ENCODE measurements at regions not wholly inside any gene's neighbourhood (a gene's known extent, or its start where the extent isn't known, plus 50 kb on each side); places are given as distances from the start of the nearest gene placed in this dataset.

GRCh38 chr1:22363403-22364325 lies 88.0 kb upstream of the ZBTB40 start:
- DNase-seq, result no peak

DNA sequence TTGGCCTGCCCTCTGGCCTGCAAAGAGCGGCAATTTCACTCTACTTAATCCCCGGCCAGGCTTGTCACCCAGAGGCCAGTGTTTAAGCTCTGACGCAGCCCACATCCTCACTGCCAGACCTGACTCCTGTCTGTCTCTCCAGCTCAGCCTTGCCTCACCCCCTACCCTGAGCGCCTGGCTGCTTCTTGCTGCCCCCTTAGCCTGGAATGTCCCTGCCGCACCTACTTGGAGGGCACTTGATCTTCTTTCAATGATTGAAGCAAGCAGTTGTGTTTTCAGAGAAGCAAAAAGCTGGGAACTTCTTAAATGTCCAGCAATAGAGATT lies 87.4 kb upstream of the ZBTB40 start:
- DNase-seq, result no peak

DNA sequence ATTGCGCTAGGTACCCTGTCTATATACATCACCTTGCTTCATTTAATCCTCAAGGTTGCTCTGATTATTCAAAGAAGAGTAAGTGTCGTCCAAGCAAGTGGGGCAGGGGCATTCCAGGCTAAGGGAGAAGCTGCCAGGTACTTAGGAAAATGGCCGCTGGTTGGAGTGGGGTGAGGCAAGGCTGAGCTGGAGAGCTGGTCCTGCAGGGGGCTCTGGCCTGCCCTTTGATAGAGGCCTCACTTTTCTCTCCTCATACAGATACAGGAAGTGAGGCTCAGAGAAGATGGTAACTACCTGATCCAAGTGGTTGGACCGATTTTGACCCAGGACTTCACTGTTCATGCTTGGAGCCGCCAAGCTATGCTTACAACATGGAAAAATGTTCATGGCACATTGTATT lies 86.9 kb upstream of the ZBTB40 start:
- DNase-seq, result no peak

DNA sequence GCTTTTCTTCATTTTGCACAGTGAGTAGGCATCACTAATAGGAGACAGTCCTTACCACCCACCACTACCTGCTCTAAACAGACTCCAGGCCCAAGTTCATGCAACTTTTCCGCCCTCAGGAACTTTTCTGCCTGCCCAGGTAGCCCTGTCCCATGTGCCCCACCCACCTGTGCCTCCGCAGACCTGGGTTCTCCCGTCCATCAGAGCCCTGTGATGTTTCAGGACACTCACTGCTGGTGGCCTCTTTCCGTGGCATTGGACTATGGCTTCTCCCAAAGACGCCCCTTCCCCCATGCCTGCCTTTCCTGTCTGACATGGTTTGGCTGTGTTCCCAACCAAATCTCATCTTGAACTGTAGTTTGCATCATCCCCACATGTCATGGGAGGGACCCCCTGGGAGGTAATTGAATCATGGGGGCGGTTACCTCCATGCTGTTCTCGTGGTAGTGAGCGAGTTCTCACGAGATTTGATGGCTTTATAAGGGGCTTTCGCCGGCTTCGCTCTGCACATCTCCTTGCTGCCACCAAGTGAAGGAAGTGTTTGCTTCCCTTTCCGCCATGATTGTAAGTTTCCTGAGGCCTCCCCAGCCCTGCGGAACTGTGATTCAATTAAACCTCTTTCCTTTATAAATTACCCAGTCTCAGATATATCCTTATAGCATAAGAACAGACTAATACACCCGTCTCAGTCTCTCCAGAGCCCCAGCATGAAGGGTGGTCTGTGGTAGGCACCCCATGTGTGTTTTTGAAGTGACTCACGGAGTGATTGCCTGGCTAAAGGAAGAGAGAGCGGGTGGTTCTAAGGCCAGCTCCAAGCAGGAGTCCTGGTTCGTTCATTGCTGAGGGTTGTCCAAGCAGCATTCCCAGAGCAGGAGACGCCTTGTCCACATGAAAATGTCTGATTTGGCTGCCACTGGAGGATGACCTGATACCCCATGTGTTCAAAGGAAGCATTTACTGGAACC lies 86.0 kb upstream of the ZBTB40 start:
- no peak for DNase-seq

GRCh38 chr1:22366346-22366745 lies 85.3 kb upstream of the ZBTB40 start:
- no peak for DNase-seq

DNA sequence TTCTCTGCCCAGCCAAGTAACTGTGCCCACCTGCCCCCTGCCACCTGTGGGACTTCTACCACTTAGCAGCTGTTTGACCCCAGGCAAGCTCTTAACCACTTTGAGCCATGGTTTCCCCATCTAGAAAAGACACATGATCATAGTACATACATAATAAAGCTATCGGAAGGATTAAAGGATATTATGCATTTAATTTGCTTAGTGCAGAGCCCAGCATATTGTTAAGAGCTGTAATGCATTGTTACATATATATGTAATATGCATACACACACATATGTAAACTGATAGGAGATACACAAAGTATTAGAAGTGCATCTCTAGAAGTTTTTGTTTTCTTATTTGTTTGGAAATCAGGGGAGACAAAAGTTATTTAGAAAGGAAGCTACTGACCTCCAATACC lies 83.5 kb upstream of the ZBTB40 start:
- no peak for DNase-seq

GRCh38 chr1:22369294-22370189 lies 82.1 kb upstream of the ZBTB40 start:
- no peak for DNase-seq

GRCh38 chr1:22370190-22370498 lies 81.5 kb upstream of the ZBTB40 start:
- no peak for DNase-seq

DNA sequence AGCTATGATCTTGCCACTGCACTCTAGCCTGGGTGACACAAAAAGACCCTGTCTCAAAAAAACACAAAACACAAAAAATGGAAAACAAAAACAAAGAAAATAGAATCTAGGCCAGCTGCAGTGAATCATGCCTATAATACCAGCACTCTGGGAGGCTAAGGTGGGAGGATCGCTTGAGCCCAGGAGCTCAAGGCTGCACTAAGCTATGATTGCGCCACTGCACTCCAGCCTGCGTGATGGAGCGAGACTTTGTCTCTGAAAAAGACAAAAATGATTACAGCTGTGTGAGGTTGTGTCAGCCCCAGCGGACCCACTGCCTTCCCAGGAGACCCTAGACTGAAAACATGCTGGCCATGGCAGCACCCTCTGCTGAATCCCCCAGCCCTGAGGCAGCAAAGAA lies 80.2 kb upstream of the ZBTB40 start:
- no peak for DNase-seq

GRCh38 chr1:22373252-22373651 lies 78.4 kb upstream of the ZBTB40 start:
- no peak for DNase-seq

DNA sequence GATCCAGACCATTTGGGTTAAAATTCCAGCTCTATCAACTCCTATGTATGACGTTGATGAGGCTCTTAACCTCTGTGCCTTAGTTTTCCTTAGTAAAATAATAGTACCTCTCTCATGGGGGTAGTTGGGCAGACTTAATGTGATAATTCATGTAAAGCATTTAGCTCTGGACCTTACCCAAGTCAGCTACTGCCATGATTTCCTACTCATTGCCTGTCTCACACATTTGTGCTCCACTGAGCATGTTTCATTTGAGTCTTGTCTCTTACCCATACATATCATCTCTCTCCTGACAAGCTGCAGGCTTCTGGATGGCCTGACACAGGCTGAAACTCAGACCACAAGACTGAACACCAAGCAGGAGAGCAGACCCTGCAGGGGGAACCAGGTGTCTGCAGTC lies 77.7 kb upstream of the ZBTB40 start:
- DNase-seq, result no peak

DNA sequence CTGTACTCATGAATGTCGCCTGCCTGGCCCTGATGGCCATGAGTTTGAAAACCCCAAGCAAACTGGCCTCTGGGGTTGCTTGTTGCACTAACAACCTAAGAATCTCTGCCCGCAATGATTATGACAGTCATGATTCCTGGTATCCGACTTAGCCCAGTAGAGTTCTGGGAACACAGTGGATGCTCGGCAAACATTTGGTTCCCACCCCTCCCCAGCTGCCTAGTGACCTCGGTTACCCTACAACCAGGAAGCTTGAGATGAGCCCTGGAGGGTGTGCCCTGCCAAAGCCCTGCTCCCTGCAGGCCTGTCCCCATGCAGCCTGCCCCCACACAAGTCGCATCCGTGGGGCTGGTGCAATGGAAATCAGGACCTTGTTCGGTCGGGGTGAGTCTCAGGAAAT lies 76.0 kb upstream of the ZBTB40 start:
- no peak for DNase-seq

DNA sequence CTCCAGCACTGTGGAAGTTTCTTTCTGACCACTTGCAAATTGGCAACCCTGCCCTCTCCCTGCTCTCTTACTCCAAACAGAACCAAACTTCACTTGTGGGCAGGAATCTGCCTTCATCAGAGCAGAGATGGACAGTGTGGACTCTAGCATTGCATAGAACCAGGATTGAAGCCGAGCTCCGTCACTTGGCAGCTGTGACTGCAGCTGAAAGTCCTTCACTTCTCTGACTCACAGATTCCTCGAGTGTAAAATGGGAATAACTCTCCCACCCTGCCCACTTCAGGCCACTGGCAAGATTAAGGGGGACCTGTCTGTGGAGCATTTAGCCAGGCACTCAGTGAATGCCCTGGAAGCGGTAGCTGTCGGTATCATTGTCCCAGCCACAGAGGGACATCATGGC lies 75.7 kb upstream of the ZBTB40 start:
- no peak for DNase-seq

GRCh38 chr1:22376546-22376945 lies 75.1 kb upstream of the ZBTB40 start:
- DNase-seq, result no peak

GRCh38 chr1:22376976-22377375 lies 74.7 kb upstream of the ZBTB40 start:
- DNase-seq, result no peak

- no peak for DNase-seq
These were observed 72.1 kb upstream of the ZBTB40 start for GRCh38 chr1:22379566-22379965.

GRCh38 chr1:22380024-22380785 lies 71.4 kb upstream of the ZBTB40 start:
- no peak for DNase-seq

DNA sequence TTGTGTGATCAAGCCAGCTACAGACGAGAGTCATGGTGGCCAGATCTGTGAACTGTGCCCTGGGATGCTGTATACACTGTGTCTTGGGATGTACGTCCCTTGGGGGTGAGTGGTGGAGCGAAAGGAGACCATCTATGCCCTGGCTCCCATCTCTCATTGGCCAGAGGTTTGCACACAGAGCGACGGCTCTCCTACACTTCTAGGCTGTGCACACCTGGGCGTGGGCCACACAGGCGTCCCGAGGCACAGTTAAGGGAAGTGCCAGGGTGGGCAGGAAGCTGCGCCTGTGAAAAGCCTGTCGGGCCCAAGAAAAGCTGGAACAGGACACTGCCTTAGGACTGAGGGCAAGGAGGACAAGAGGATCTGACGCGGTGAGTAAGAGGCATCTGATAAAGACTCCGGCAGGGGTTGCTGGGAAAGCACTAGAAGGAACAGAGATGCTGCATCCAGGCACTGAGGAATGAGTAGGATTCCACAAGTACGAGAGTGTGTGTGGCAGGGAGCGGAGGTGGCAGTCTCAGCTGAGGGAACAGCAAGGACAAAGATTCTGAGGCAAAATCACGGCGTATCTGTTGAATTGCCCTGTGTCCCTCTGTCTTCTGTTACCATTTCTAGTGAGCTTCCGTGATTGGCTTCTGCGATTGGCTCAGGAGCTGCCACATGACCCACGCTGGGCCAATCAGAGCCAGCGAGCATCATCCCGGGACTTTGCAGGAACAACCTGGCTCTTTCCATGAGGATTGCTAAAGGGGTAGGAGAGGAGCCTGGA lies 67.9 kb upstream of the ZBTB40 start:
- no peak for DNase-seq

DNA sequence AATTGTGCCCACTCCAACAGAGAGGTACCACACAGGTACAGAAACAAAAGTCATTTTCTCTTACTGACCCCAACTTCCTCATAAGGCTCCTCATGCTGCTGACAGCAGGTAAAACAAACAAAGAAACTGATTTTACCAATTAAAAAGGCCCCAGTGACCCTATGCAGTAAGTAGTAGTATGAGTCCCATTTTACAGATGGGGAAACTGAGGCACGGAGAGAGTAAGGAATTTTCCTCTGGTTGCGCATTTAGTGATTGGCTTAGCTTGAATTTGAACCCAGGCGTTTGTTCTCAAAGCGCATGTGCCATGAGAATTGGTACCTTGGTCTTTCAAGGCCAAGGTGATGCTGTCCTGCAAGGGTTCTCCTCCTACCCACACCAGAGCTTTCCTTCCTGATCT lies 66.1 kb upstream of the ZBTB40 start:
- no peak for DNase-seq

GRCh38 chr1:22386774-22387173 lies 64.9 kb upstream of the ZBTB40 start:
- DNase-seq, result no peak

- DNase-seq, result no peak
These were observed 63.6 kb upstream of the ZBTB40 start for GRCh38 chr1:22387919-22388580.
